ENCODE measurements at regions not wholly inside any gene's neighbourhood (a gene's known extent, or its start where the extent isn't known, plus 50 kb on each side); places are given as distances from the start of the nearest gene placed in this dataset.

GRCh38 chr10:78566284-78567111, 502.3 kb upstream of the ZMIZ1 start:
- Histone ChIP-seq H3K27me3 (ENCODE audit: control insufficient read depth in 3 of 3, insufficient read depth in 3 of 3, low read length in 2 of 3) (no peaks in the 10 kb centered on the region), H3K4me1 (ENCODE audit: control insufficient read depth in 5 of 5, insufficient read depth in 5 of 5, low read length in 5 of 5) (peaks cover 0 to 34% (median 8%) of the 10 kb centered on the region in 5 donors), H3K36me3 (ENCODE audit: control insufficient read depth in 4 of 4, insufficient read depth in 4 of 4, low read length in 4 of 4) (no peaks in the 10 kb centered on the region), H3K9me3 (ENCODE audit: control insufficient read depth in 4 of 4, insufficient read depth in 3 of 4, low read length in 3 of 4) (no peaks in the 10 kb centered on the region), H3K9ac (ENCODE audit: insufficient read depth in 1 of 2, low read length in 2 of 2) (no peak overlapping the region), H3K4me3 (no peak overlapping the region), H3K27ac (ENCODE audit: low read depth in 1 of 2, low read length in 1 of 2) (no peak overlapping the region)
- DNase-seq: no peak
- no peak for TF ChIP-seq CTCF (IDR thresholded peaks at IDR 0.05; ENCODE audit: control extremely low read depth, extremely low read depth)
- ATAC-seq (ENCODE audit: insufficient read depth, low FRiP score): no peak
- 80 to 87% methylated on average over 8 of the region's 8 CpGs for WGBS, 2 donors

GRCh38 chr10:78567680-78568455, 500.9 kb upstream of the ZMIZ1 start:
- H3K27ac ChIP-seq (ENCODE audit: low read depth in 1 of 2, low read length in 1 of 2): no peak overlapping the region
- no peak overlapping the region for H3K4me3 ChIP-seq
- H3K27me3 ChIP-seq (ENCODE audit: control insufficient read depth in 3 of 3, insufficient read depth in 3 of 3, low read length in 2 of 3): no peaks in the 10 kb centered on the region
- H3K4me1 ChIP-seq (ENCODE audit: control insufficient read depth in 5 of 5, insufficient read depth in 5 of 5, low read length in 5 of 5): peaks cover 0 to 42% (median 8%) of the 10 kb centered on the region in 5 donors
- 44 to 69% methylated on average over 10 of the region's 10 CpGs for WGBS, 2 donors
- H3K9me3 ChIP-seq (ENCODE audit: control insufficient read depth in 4 of 4, insufficient read depth in 3 of 4, low read length in 3 of 4): no peaks in the 10 kb centered on the region
- DNase-seq: no peak
- H3K9ac ChIP-seq (ENCODE audit: insufficient read depth in 1 of 2, low read length in 2 of 2): no peak overlapping the region
- ATAC-seq (ENCODE audit: insufficient read depth, low FRiP score): no peak
- H3K36me3 ChIP-seq (ENCODE audit: control insufficient read depth in 4 of 4, insufficient read depth in 4 of 4, low read length in 4 of 4): no peaks in the 10 kb centered on the region
- no peak for TF ChIP-seq CTCF (IDR thresholded peaks at IDR 0.05; ENCODE audit: control extremely low read depth, extremely low read depth)

GRCh38 chr10:78568620-78569019, 500.1 kb upstream of the ZMIZ1 start:
- Histone ChIP-seq H3K4me3 (no peak overlapping the region), H3K4me1 (ENCODE audit: control insufficient read depth in 5 of 5, insufficient read depth in 5 of 5, low read length in 5 of 5) (peaks cover 0 to 35% (median 8%) of the 10 kb centered on the region in 5 donors), H3K9me3 (ENCODE audit: control insufficient read depth in 4 of 4, insufficient read depth in 3 of 4, low read length in 3 of 4) (no peaks in the 10 kb centered on the region), H3K36me3 (ENCODE audit: control insufficient read depth in 4 of 4, insufficient read depth in 4 of 4, low read length in 4 of 4) (no peaks in the 10 kb centered on the region), H3K9ac (ENCODE audit: insufficient read depth in 1 of 2, low read length in 2 of 2) (no peak overlapping the region), H3K27me3 (ENCODE audit: control insufficient read depth in 3 of 3, insufficient read depth in 3 of 3, low read length in 2 of 3) (no peaks in the 10 kb centered on the region), H3K27ac (ENCODE audit: low read depth in 1 of 2, low read length in 1 of 2) (no peak overlapping the region)
- no peak for TF ChIP-seq CTCF (IDR thresholded peaks at IDR 0.05; ENCODE audit: control extremely low read depth, extremely low read depth)
- no peak for ATAC-seq (ENCODE audit: insufficient read depth, low FRiP score)
- 92 to 94% methylated on average over 2 of the region's 2 CpGs for WGBS, 2 donors
- DNase-seq: no peak

Measured in lung (tissue), 11 donors.